ENCODE measurements at regions not wholly inside any gene's neighbourhood (a gene's known extent, or its start where the extent isn't known, plus 50 kb on each side); places are given as distances from the start of the nearest gene placed in this dataset.

DNA sequence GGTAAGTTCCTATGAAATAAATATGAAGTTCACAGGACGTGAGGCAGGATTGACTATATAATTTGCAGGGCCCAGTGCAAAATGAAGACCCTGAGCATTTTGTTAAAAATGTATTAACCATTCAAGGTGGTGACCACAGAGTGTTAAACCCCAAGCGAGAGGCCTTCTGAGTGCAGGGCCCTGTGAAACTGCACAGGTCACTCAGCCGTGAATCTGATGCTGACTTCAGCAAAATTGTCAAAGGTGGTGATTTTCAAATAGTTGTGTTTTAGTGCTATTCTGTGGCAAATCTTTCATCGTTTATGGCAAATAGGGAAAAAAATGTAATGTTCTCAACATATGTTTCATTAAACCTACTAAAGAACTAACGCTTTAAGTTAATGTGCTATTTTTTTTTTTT, 334.0 kb upstream of the NAV3 start:
- H3K36me3 ChIP-seq (ENCODE audit: control insufficient read depth, insufficient read depth, low read length): no peaks in the 10 kb centered on the region
- no peak overlapping the region for H3K4me3 ChIP-seq (ENCODE audit: low read length)
- H3K4me3 Mint-ChIP-seq: no peak overlapping the region
- no peaks in the 10 kb centered on the region for H3K27me3 ChIP-seq (ENCODE audit: control insufficient read depth, insufficient read depth, low read length)
- H3K4me1 ChIP-seq (ENCODE audit: control insufficient read depth, insufficient read depth, low read length): no peaks in the 10 kb centered on the region
- H3K27ac Mint-ChIP-seq: no peak overlapping the region
- ATAC-seq (no peak), DNase-seq (no peak)
- H3K4me1 Mint-ChIP-seq: no peaks in the 10 kb centered on the region
- no peaks in the 10 kb centered on the region for H3K9me3 ChIP-seq (ENCODE audit: control insufficient read depth, insufficient read depth, low read length)
- 88% methylated on average over 3 of the region's 5 CpGs for WGBS (ENCODE audit: insufficient coverage)
- peaks cover 5 to 6% of the 10 kb centered on the region in 2 donors for H3K9me3 Mint-ChIP-seq
- H3K27me3 Mint-ChIP-seq (ENCODE audit: low read depth in 2 of 2): no peaks in the 10 kb centered on the region
- no peaks in the 10 kb centered on the region for H3K36me3 Mint-ChIP-seq
- TF ChIP-seq, protein P1, sequence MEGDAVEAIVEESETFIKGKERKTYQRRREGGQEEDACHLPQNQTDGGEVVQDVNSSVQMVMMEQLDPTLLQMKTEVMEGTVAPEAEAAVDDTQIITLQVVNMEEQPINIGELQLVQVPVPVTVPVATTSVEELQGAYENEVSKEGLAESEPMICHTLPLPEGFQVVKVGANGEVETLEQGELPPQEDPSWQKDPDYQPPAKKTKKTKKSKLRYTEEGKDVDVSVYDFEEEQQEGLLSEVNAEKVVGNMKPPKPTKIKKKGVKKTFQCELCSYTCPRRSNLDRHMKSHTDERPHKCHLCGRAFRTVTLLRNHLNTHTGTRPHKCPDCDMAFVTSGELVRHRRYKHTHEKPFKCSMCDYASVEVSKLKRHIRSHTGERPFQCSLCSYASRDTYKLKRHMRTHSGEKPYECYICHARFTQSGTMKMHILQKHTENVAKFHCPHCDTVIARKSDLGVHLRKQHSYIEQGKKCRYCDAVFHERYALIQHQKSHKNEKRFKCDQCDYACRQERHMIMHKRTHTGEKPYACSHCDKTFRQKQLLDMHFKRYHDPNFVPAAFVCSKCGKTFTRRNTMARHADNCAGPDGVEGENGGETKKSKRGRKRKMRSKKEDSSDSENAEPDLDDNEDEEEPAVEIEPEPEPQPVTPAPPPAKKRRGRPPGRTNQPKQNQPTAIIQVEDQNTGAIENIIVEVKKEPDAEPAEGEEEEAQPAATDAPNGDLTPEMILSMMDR (IDR thresholded peaks at IDR 0.05): no peak
- no peak overlapping the region for H3K27ac ChIP-seq (ENCODE audit: low read length)
- intact Hi-C loops (cut with micrococcal nuclease): no loop called here

DNA sequence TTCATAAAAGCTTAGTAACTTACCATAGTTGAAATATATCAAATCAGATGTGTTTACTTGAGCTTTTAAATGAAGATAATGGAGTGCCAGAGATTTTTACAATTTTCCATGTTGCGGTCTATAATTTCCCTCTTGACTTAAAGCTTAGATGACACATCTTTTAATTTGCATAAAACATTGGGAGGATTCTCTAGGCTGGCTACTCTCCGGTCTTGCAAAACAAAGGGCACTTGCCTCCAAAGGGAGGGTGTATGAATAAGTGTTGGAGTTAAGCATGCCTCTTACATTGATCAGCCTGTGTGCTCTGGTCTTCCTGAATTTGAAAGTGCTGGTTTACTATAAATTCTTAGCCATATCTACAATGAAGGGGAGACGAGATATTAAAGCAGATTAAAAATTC, 336.4 kb upstream of the NAV3 start:
- Mint-ChIP-seq H3K27me3 (ENCODE audit: low read depth in 2 of 2) (no peaks in the 10 kb centered on the region), H3K4me1 (no peaks in the 10 kb centered on the region), H3K4me3 (no peak overlapping the region), H3K27ac (no peak overlapping the region), H3K36me3 (no peaks in the 10 kb centered on the region), H3K9me3 (peaks cover 5% of the 10 kb centered on the region in 2 donors)
- no peak for DNase-seq
- H3K4me3 ChIP-seq (ENCODE audit: low read length): no peak overlapping the region
- WGBS (ENCODE audit: insufficient coverage): 86% methylated on average over 2 of the region's 3 CpGs
- no peaks in the 10 kb centered on the region for H3K4me1 ChIP-seq (ENCODE audit: control insufficient read depth, insufficient read depth, low read length)
- no peak overlapping the region for H3K27ac ChIP-seq (ENCODE audit: low read length)
- intact Hi-C loops (cut with micrococcal nuclease): no loop called here
- TF ChIP-seq, protein P1 (IDR thresholded peaks at IDR 0.05): no peak
- no peak for ATAC-seq
- H3K9me3 ChIP-seq (ENCODE audit: control insufficient read depth, insufficient read depth, low read length): no peaks in the 10 kb centered on the region
- no peaks in the 10 kb centered on the region for H3K27me3 ChIP-seq (ENCODE audit: control insufficient read depth, insufficient read depth, low read length)
- no peaks in the 10 kb centered on the region for H3K36me3 ChIP-seq (ENCODE audit: control insufficient read depth, insufficient read depth, low read length)

DNA sequence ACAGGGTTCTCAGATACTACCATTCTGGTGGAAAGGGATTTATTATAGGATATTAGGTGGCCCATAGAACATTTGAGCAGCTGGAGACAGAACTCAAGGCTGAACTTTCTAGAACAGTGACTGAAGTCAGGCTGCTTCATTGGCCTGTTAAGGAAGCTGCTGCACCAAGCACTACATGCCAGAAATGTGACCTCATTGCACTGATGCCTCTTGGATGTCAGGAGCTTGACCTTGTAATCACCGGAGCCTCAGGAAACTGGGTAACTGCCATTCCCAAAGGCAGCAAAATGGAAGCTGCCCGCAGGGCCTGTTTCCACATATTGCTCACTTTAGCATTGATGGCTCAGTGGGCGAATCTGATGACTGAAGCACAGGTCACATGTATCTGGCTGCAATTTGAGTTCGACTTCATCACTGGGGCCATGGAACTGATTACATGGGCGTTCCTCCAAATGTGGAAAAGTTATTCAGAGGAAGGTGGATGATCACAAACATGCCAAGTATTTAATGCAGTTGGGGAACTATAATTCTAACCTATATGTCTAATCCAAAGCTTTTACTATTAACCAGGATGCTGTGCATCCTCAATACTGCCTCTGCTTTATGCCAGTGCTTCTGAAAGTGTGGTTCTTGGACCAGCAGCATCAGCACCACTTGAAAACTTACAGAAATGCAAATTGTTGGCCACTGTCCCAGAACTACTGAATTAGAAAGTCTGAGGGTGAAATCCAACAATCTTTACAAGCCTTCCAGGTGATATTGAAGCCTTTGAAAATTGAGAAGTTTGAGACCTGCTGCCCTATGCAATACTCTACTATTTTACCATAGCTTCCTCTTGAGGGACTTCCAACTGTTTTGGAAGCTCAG, 337.2 kb upstream of the NAV3 start:
- intact Hi-C loops (cut with micrococcal nuclease): no loop called here
- H3K27me3 ChIP-seq (ENCODE audit: control insufficient read depth, insufficient read depth, low read length): no peaks in the 10 kb centered on the region
- no peak for DNase-seq
- H3K36me3 ChIP-seq (ENCODE audit: control insufficient read depth, insufficient read depth, low read length): no peaks in the 10 kb centered on the region
- Mint-ChIP-seq H3K4me3 (no peak overlapping the region), H3K27ac (no peak overlapping the region), H3K27me3 (ENCODE audit: low read depth in 2 of 2) (no peaks in the 10 kb centered on the region), H3K4me1 (no peaks in the 10 kb centered on the region), H3K36me3 (no peaks in the 10 kb centered on the region), H3K9me3 (peaks cover 3 to 5% of the 10 kb centered on the region in 2 donors)
- no peak for ATAC-seq
- no peak overlapping the region for H3K27ac ChIP-seq (ENCODE audit: low read length)
- H3K4me1 ChIP-seq (ENCODE audit: control insufficient read depth, insufficient read depth, low read length): no peaks in the 10 kb centered on the region
- WGBS (ENCODE audit: insufficient coverage): 74% methylated on average over 4 of the region's 5 CpGs
- no peaks in the 10 kb centered on the region for H3K9me3 ChIP-seq (ENCODE audit: control insufficient read depth, insufficient read depth, low read length)
- TF ChIP-seq, protein P1 (IDR thresholded peaks at IDR 0.05): no peak
- no peak overlapping the region for H3K4me3 ChIP-seq (ENCODE audit: low read length)

DNA sequence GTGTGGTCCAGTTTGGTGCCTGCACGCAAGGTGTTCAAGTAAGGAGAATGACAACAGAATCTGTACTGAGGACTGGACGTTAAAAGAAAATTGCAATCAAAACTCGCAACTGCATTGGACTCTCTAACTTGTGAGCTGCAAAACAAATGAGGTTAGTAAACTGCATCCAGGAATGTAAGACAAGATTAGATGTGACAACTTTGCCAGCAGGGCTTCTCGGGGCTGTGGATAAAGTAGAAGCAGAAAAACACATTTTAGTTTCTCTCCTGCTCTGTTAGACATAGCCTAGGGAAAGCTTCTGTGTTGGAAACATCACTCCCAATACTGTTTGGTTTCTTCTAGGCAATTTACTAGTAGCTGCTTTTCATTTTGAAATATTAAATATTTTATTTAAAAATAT, 338.2 kb upstream of the NAV3 start:
- Histone ChIP-seq H3K27me3 (ENCODE audit: control insufficient read depth, insufficient read depth, low read length) (no peaks in the 10 kb centered on the region), H3K27ac (ENCODE audit: low read length) (no peak overlapping the region), H3K4me1 (ENCODE audit: control insufficient read depth, insufficient read depth, low read length) (no peaks in the 10 kb centered on the region), H3K4me3 (ENCODE audit: low read length) (no peak overlapping the region), H3K9me3 (ENCODE audit: control insufficient read depth, insufficient read depth, low read length) (no peaks in the 10 kb centered on the region), H3K36me3 (ENCODE audit: control insufficient read depth, insufficient read depth, low read length) (no peaks in the 10 kb centered on the region)
- ATAC-seq: no peak
- Mint-ChIP-seq H3K4me3 (no peak overlapping the region), H3K9me3 (peaks cover 0 to 3% of the 10 kb centered on the region in 2 donors), H3K27ac (no peak overlapping the region), H3K4me1 (no peaks in the 10 kb centered on the region), H3K27me3 (ENCODE audit: low read depth in 2 of 2) (no peaks in the 10 kb centered on the region), H3K36me3 (no peaks in the 10 kb centered on the region)
- TF ChIP-seq, protein P1 (IDR thresholded peaks at IDR 0.05): no peak
- DNase-seq: no peak
- WGBS (ENCODE audit: insufficient coverage): 79% methylated on average over 4 of the region's 4 CpGs
- intact Hi-C loops (cut with micrococcal nuclease): no loop called here
